Skeletal muscle satellite cell (primary cell): ENCODE measurements at regions not wholly inside any gene's neighbourhood (a gene's known extent, or its start where the extent isn't known, plus 50 kb on each side); places are given as distances from the start of the nearest gene placed in this dataset.
"Not testable (repeated sequence)": the region's sequence is repeated elsewhere in the genome, so short reads cannot be mapped to it uniquely, and the experiment has no call there.

Experiments
- H3K27me3 ChIP-seq: 2 replicates; pipeline ENCODE4 v1.7.0; 2013; ENCODE audit warnings: low read length; ENCODE audit not compliant: control insufficient read depth, insufficient read depth
- H3K36me3 ChIP-seq: 2 replicates; pipeline ENCODE4 v1.7.0; 2013; ENCODE audit warnings: mild to moderate bottlenecking, control low read depth, low read length; ENCODE audit not compliant: insufficient read depth
- H3K4me1 ChIP-seq: 2 replicates; pipeline ENCODE4 v1.7.0; 2013; ENCODE audit warnings: low read length; ENCODE audit not compliant: control insufficient read depth, insufficient read depth
- H3K4me2 ChIP-seq: 2 replicates; pipeline ENCODE4 v1.7.0; 2013; ENCODE audit warnings: mild to moderate bottlenecking, low read length
- H3K4me3 ChIP-seq: 2 replicates; pipeline ENCODE4 v1.7.0; 2013; ENCODE audit warnings: low read length
- H3K9ac ChIP-seq: 2 replicates; pipeline ENCODE4 v1.7.0; 2013; ENCODE audit warnings: mild to moderate bottlenecking, low read depth, low read length, moderate library complexity
- H3K9me3 ChIP-seq: replicated peaks from 2 replicates; pipeline ENCODE4 v1.7.0; 2013; ENCODE audit warnings: mild to moderate bottlenecking, control low read depth, low read length

GRCh38 chr18:70554854-70555445 is 266.1 kb downstream of the SOCS6 start:
- Histone ChIP-seq H3K27me3 (no peaks in the 10 kb centered on the region), H3K36me3 (no peaks in the 10 kb centered on the region), H3K9ac (no peak overlapping the region), H3K4me3 (no peak overlapping the region), H3K4me2 (no peak overlapping the region), H3K9me3 (no peaks in the 10 kb centered on the region), H3K4me1 (no peaks in the 10 kb centered on the region)

GRCh38 chr18:70553936-70554260 is 265.1 kb downstream of the SOCS6 start:
- Histone ChIP-seq H3K9me3 (no peaks in the 10 kb centered on the region), H3K4me3 (no peak overlapping the region), H3K4me1 (no peaks in the 10 kb centered on the region), H3K9ac (no peak overlapping the region), H3K27me3 (no peaks in the 10 kb centered on the region), H3K4me2 (no peak overlapping the region), H3K36me3 (no peaks in the 10 kb centered on the region)

- H3K4me3 ChIP-seq, result no peak overlapping the region
- no peak overlapping the region for H3K9ac ChIP-seq
- H3K4me1 ChIP-seq, result no peaks in the 10 kb centered on the region
Observed at GRCh38 chr18:70553245-70553935, 264.5 kb downstream of the SOCS6 start.

GRCh38 chr18:70536370-70537062 is 247.7 kb downstream of the SOCS6 start:
- Histone ChIP-seq H3K36me3 (no peaks in the 10 kb centered on the region), H3K4me1 (no peaks in the 10 kb centered on the region), H3K9ac (no peak overlapping the region), H3K27me3 (no peaks in the 10 kb centered on the region), H3K4me3 (no peak overlapping the region), H3K9me3 (no peaks in the 10 kb centered on the region), H3K4me2 (no peak overlapping the region)

More at GRCh38 chr18:70553245-70553935, 264.5 kb downstream of the SOCS6 start:
- Histone ChIP-seq H3K9me3 (no peaks in the 10 kb centered on the region), H3K36me3 (no peaks in the 10 kb centered on the region), H3K27me3 (no peaks in the 10 kb centered on the region), H3K4me2 (no peak overlapping the region)

- Histone ChIP-seq H3K9ac (no peak overlapping the region), H3K4me2 (no peak overlapping the region), H3K4me1 (no peaks in the 10 kb centered on the region), H3K4me3 (no peak overlapping the region), H3K36me3 (no peaks in the 10 kb centered on the region), H3K9me3 (no peaks in the 10 kb centered on the region), H3K27me3 (no peaks in the 10 kb centered on the region)
Observed at GRCh38 chr18:70535041-70535440, 246.2 kb downstream of the SOCS6 start.

- H3K36me3 ChIP-seq, H3K4me2 ChIP-seq, H3K9me3 ChIP-seq, H3K4me3 ChIP-seq, H3K27me3 ChIP-seq, H3K9ac ChIP-seq, H3K4me1 ChIP-seq: not testable (repeated sequence)
Observed at GRCh38 chr18:70525322-70525721, 236.5 kb downstream of the SOCS6 start.

GRCh38 chr18:70523792-70524182 is 234.9 kb downstream of the SOCS6 start:
- H3K27me3 ChIP-seq, result no peaks in the 10 kb centered on the region

GRCh38 chr18:70523035-70523791 is 234.4 kb downstream of the SOCS6 start:
- Histone ChIP-seq H3K4me2 (no peak overlapping the region), H3K9me3 (no peaks in the 10 kb centered on the region), H3K36me3 (no peaks in the 10 kb centered on the region), H3K4me1 (no peaks in the 10 kb centered on the region), H3K4me3 (no peak overlapping the region), H3K9ac (no peak overlapping the region), H3K27me3 (no peaks in the 10 kb centered on the region)

More at GRCh38 chr18:70523792-70524182, 234.9 kb downstream of the SOCS6 start:
- no peak overlapping the region for H3K4me3 ChIP-seq
- H3K9ac ChIP-seq, result no peak overlapping the region
- no peak overlapping the region for H3K4me2 ChIP-seq
- no peaks in the 10 kb centered on the region for H3K9me3 ChIP-seq
- no peaks in the 10 kb centered on the region for H3K4me1 ChIP-seq
- no peaks in the 10 kb centered on the region for H3K36me3 ChIP-seq

- Histone ChIP-seq H3K9ac (no peak overlapping the region), H3K4me2 (no peak overlapping the region), H3K9me3 (no peaks in the 10 kb centered on the region), H3K4me3 (no peak overlapping the region), H3K4me1 (no peaks in the 10 kb centered on the region), H3K27me3 (no peaks in the 10 kb centered on the region), H3K36me3 (no peaks in the 10 kb centered on the region)
Observed at GRCh38 chr18:70522183-70522680, 233.4 kb downstream of the SOCS6 start.

GRCh38 chr18:70520867-70521266 is 232.0 kb downstream of the SOCS6 start:
- no peak overlapping the region for H3K4me2 ChIP-seq

GRCh38 chr18:70513502-70514171 is 224.8 kb downstream of the SOCS6 start:
- H3K36me3 ChIP-seq, result no peaks in the 10 kb centered on the region
- H3K4me1 ChIP-seq, result no peaks in the 10 kb centered on the region
- no peak overlapping the region for H3K4me3 ChIP-seq
- no peak overlapping the region for H3K4me2 ChIP-seq
- H3K9me3 ChIP-seq, result no peaks in the 10 kb centered on the region
- H3K9ac ChIP-seq, result no peak overlapping the region
- no peaks in the 10 kb centered on the region for H3K27me3 ChIP-seq

More at GRCh38 chr18:70520867-70521266, 232.0 kb downstream of the SOCS6 start:
- H3K9ac ChIP-seq, result no peak overlapping the region
- H3K4me3 ChIP-seq, result no peak overlapping the region
- no peaks in the 10 kb centered on the region for H3K9me3 ChIP-seq
- H3K4me1 ChIP-seq, result no peaks in the 10 kb centered on the region
- no peaks in the 10 kb centered on the region for H3K27me3 ChIP-seq
- no peaks in the 10 kb centered on the region for H3K36me3 ChIP-seq
